Smooth muscle cell (in vitro differentiated cells): ENCODE measurements at regions not wholly inside any gene's neighbourhood (a gene's known extent, or its start where the extent isn't known, plus 50 kb on each side); places are given as distances from the start of the nearest gene placed in this dataset.

ENCODE experiments used
- DNase-seq: peaks from one replicate; lab custom pipeline; 2025; ENCODE audit not compliant: unreplicated experiment; lab: John Stamatoyannopoulos, UW
- H2AFZ ChIP-seq: fragments of 200-600 bp; sonication (generic); 2 replicates; pipeline ENCODE4 v1.6.0; 2016; ENCODE audit warnings: antibody characterized with exemption, low read depth, mild to moderate bottlenecking
- H3F3A ChIP-seq: fragments of 200-600 bp; sonication (generic); 2 replicates; pipeline ENCODE4 v1.6.0; 2017; ENCODE audit warnings: antibody characterized with exemption, low read depth
- H3K27ac ChIP-seq: fragments of 200-600 bp; sonication (generic); 2 replicates; pipeline ENCODE4 v1.5.1; 2016; ENCODE audit warnings: low read depth, mild to moderate bottlenecking
- H3K27me3 ChIP-seq: fragments of 200-600 bp; sonication (generic); 2 replicates; pipeline ENCODE4 v1.6.1; 2016; ENCODE audit warnings: low read depth, mild to moderate bottlenecking
- H3K36me3 ChIP-seq: fragments of 200-600 bp; sonication (generic); 2 replicates; pipeline ENCODE4 v1.5.1; 2016; ENCODE audit warnings: low read depth
- H3K4me1 ChIP-seq: fragments of 200-600 bp; sonication (generic); 2 replicates; pipeline ENCODE4 v1.5.1; 2016; ENCODE audit warnings: low read depth
- H3K4me2 ChIP-seq: fragments of 200-600 bp; sonication (generic); 2 replicates; pipeline ENCODE4 v1.6.0; 2016; ENCODE audit warnings: mild to moderate bottlenecking
- H3K4me3 ChIP-seq: fragments of 200-600 bp; sonication (generic); 2 replicates; pipeline ENCODE4 v1.5.1; 2016; ENCODE audit warnings: mild to moderate bottlenecking
- H3K79me2 ChIP-seq: fragments of 200-600 bp; sonication (generic); 2 replicates; pipeline ENCODE4 v1.6.0; 2016; ENCODE audit warnings: low read depth, mild to moderate bottlenecking
- H3K9ac ChIP-seq: fragments of 200-600 bp; sonication (generic); 2 replicates; pipeline ENCODE4 v1.6.0; 2016; ENCODE audit warnings: low read depth
- H3K9me3 ChIP-seq: fragments of 200-600 bp; sonication (generic); replicated peaks from 2 replicates; pipeline ENCODE4 v1.5.1; 2016; ENCODE audit warnings: low read depth
- H4K20me1 ChIP-seq: fragments of 200-600 bp; sonication (generic); 2 replicates; pipeline ENCODE4 v1.6.0; 2016; ENCODE audit warnings: low read depth
- CTCF ChIP-seq: fragments of 200-600 bp; sonication (generic); IDR thresholded peaks from 2 replicates; pipeline ENCODE4 v1.5.1; 2017; ENCODE audit warnings: borderline replicate concordance, mild to moderate bottlenecking, antibody characterized with exemption; ENCODE audit not compliant: insufficient read depth, poor library complexity, severe bottlenecking
- WGBS: methylation state at CpG from one replicate; pipeline ENCODE4 v1.1.7; 2016; ENCODE audit warnings: low lambda C conversion rate; 5-methylcytosine and 5-hydroxymethylcytosine counted together

- Histone ChIP-seq H2AFZ (no peak overlapping the region), H3K36me3 (no peaks in the 10 kb centered on the region), H4K20me1 (no peaks in the 10 kb centered on the region), H3K4me3 (no peak overlapping the region), H3K9ac (no peak overlapping the region), H3K9me3 (no peaks in the 10 kb centered on the region), H3K4me2 (no peak overlapping the region), H3F3A (no peaks in the 10 kb centered on the region), H3K27me3 (peaks cover 13% of the 10 kb centered on the region), H3K79me2 (no peaks in the 10 kb centered on the region), H3K4me1 (no peaks in the 10 kb centered on the region), H3K27ac (no peak overlapping the region)
- no peak for DNase-seq
- 53% methylated on average over 4 of the region's 4 CpGs for WGBS
- no peak for TF ChIP-seq CTCF
Observed at GRCh38 chr15:88334436-88334835, 77.9 kb upstream of the NTRK3 start.

- 5% methylated on average over 8 of the region's 8 CpGs for WGBS
- H2AFZ ChIP-seq, result no peak overlapping the region
- H3K79me2 ChIP-seq, result no peaks in the 10 kb centered on the region
Observed at GRCh38 chr15:88331291-88331690, 74.8 kb upstream of the NTRK3 start.

GRCh38 chr15:88326924-88327323 lies 70.4 kb upstream of the NTRK3 start:
- Histone ChIP-seq H3K27me3 (no peaks in the 10 kb centered on the region), H3K4me2 (no peak overlapping the region), H3K79me2 (no peaks in the 10 kb centered on the region), H4K20me1 (no peaks in the 10 kb centered on the region), H3K27ac (no peak overlapping the region), H3F3A (no peaks in the 10 kb centered on the region), H3K36me3 (no peaks in the 10 kb centered on the region), H3K9me3 (no peaks in the 10 kb centered on the region), H3K4me3 (no peak overlapping the region), H3K9ac (no peak overlapping the region), H3K4me1 (no peaks in the 10 kb centered on the region), H2AFZ (no peak overlapping the region)
- no peak for TF ChIP-seq CTCF
- no peak for DNase-seq
- 88% methylated on average over 3 of the region's 3 CpGs for WGBS

More at GRCh38 chr15:88331291-88331690, 74.8 kb upstream of the NTRK3 start:
- H3K27ac ChIP-seq, result no peak overlapping the region
- no peak overlapping the region for H3K4me2 ChIP-seq
- no peak overlapping the region for H3K4me3 ChIP-seq
- no peaks in the 10 kb centered on the region for H4K20me1 ChIP-seq
- H3K27me3 ChIP-seq, result no peaks in the 10 kb centered on the region
- no peaks in the 10 kb centered on the region for H3F3A ChIP-seq
- H3K4me1 ChIP-seq, result no peaks in the 10 kb centered on the region
- no peaks in the 10 kb centered on the region for H3K9me3 ChIP-seq
- peak; percentile 54 for TF ChIP-seq CTCF
- no peaks in the 10 kb centered on the region for H3K36me3 ChIP-seq
- DNase-seq, result no peak
- no peak overlapping the region for H3K9ac ChIP-seq

GRCh38 chr15:88324741-88325065 lies 68.2 kb upstream of the NTRK3 start:
- no peaks in the 10 kb centered on the region for H3K9me3 ChIP-seq
- no peaks in the 10 kb centered on the region for H3K36me3 ChIP-seq
- no peaks in the 10 kb centered on the region for H3K79me2 ChIP-seq
- DNase-seq, result no peak
- H3K9ac ChIP-seq, result no peak overlapping the region
- no peak overlapping the region for H3K4me2 ChIP-seq
- H3K4me1 ChIP-seq, result no peaks in the 10 kb centered on the region
- WGBS, result 93% methylated on average over 1 of the region's 1 CpG
- no peak overlapping the region for H2AFZ ChIP-seq
- H3K4me3 ChIP-seq, result no peak overlapping the region
- no peak overlapping the region for H3K27ac ChIP-seq
- H3F3A ChIP-seq, result no peaks in the 10 kb centered on the region
- H4K20me1 ChIP-seq, result no peaks in the 10 kb centered on the region
- TF ChIP-seq CTCF, result no peak
- H3K27me3 ChIP-seq, result no peaks in the 10 kb centered on the region
